Activated CD8-positive, alpha-beta T cell treated with anti-CD3 and anti-CD28 coated beads for 36 hours (primary cell): ENCODE measurements at regions not wholly inside any gene's neighbourhood (a gene's known extent, or its start where the extent isn't known, plus 50 kb on each side); places are given as distances from the start of the nearest gene placed in this dataset.

Experiments
- ATAC-seq: fragments of 200-7000 bp; cut with Tn5 transposase; one replicate; pipeline ENCODE4 v1.10.0; 2021; ENCODE audit warnings: mild to moderate bottlenecking, moderate library complexity
- CTCF ChIA-PET: fragments of 350-600 bp; sonication (Branson Sonifier 250); formaldehyde crosslinking; loops from one replicate; lab custom pipeline; 2021; ENCODE audit warnings: antibody characterized with exemption; lab: Charles Lee
- POLR2A ChIA-PET: fragments of 350-600 bp; sonication (Branson Sonifier 250); formaldehyde crosslinking; loops from one replicate; lab custom pipeline; 2021; ENCODE audit warnings: antibody characterized with exemption; lab: Charles Lee
- DNase-seq: peaks from one replicate; pipeline ENCODE4 v3.0.0-alpha.2; 2020
- H3K27ac Mint-ChIP-seq: one replicate; pipeline ENCODE4 v1.8.0; 2021; ENCODE audit warnings: mild to moderate bottlenecking, mixed read lengths
- H3K27me3 Mint-ChIP-seq: one replicate; pipeline ENCODE4 v1.8.0; 2021; ENCODE audit warnings: mixed read lengths
- H3K36me3 Mint-ChIP-seq: one replicate; pipeline ENCODE4 v1.8.0; 2021; ENCODE audit warnings: low read depth, mixed read lengths
- H3K4me1 Mint-ChIP-seq: one replicate; pipeline ENCODE4 v1.8.0; 2021; ENCODE audit warnings: low read depth, mixed read lengths
- H3K4me3 Mint-ChIP-seq: one replicate; pipeline ENCODE4 v1.8.0; 2021; ENCODE audit warnings: mild to moderate bottlenecking, moderate library complexity, mixed read lengths
- H3K9me3 Mint-ChIP-seq: one replicate; pipeline ENCODE4 v1.8.0; 2021; ENCODE audit warnings: mixed read lengths
- CTCF ChIP-seq: fragments of 200-600 bp; IDR thresholded peaks from one replicate; pipeline ENCODE4 v1.8.0; 2022; ENCODE audit warnings: antibody characterized with exemption, mild to moderate bottlenecking
- intact Hi-C: fragments of 100-400 bp; cut with micrococcal nuclease; formaldehyde crosslinking; loops from one replicate; pipeline ENCODE4 v1.10.0; 2022

DNA sequence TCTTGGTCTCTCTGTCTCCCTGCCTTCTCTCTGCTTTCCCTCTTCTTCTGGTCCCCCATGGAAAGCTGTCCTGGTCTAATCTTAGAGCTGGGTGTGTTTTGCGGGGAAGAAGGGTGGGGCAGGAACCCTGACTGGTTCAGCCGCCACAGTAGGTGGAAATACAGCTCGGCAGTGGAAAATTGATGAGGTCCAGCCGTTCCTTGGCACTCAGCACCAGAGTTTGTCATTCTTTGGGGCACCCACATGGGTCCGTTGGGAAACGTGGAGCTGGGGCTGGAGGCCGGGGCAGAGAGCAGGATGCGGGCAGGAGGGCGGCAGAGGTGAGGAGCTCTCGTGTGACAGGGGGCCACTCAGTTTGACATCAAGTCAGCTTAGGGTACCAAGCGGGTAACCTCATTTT is 364.2 kb upstream of the AMELY start:
- TF ChIP-seq CTCF = no peak
- Mint-ChIP-seq H3K4me1 (peaks cover 36% of the 10 kb centered on the region), H3K4me3 (peak overlapping the region; percentile 94), H3K27me3 (no peaks in the 10 kb centered on the region), H3K36me3 (peaks cover 23% of the 10 kb centered on the region), H3K9me3 (no peaks in the 10 kb centered on the region), H3K27ac (peak overlapping the region; percentile 92)
- ATAC-seq = no peak
- ChIA-PET CTCF (no interaction called here), POLR2A (interaction anchor here (0.9 to 1.7 kb wide), 2 partner anchors 8 to 13 kb away, joined by 3 to 8 read pairs; no protein-coding TSS in a partner anchor)
- intact Hi-C loops = loop anchor here (10.0 kb wide), 1 partner anchor 49 kb away; no protein-coding TSS in a partner anchor
- DNase-seq = peak; percentile 16

- peak overlapping the region; percentile 92 for H3K27ac Mint-ChIP-seq
- H3K9me3 Mint-ChIP-seq = no peaks in the 10 kb centered on the region
- no peak for ATAC-seq
- ChIA-PET CTCF (no interaction called here), POLR2A (interaction anchor here (1.1 to 1.7 kb wide), 2 partner anchors 9 to 15 kb away, joined by 3 to 8 read pairs; no protein-coding TSS in a partner anchor)
- peak; percentile 24 for DNase-seq
- peaks cover 30% of the 10 kb centered on the region for H3K4me1 Mint-ChIP-seq
- H3K4me3 Mint-ChIP-seq = peak overlapping the region; percentile 94
- no peaks in the 10 kb centered on the region for H3K27me3 Mint-ChIP-seq
- no peak for TF ChIP-seq CTCF
- H3K36me3 Mint-ChIP-seq = peaks cover 23% of the 10 kb centered on the region
- intact Hi-C loops = loop anchor here (10.0 kb wide), 1 partner anchor 50 kb away; no protein-coding TSS in a partner anchor
Observed at GRCh38 chrY:7275014-7275413, 363.5 kb upstream of the AMELY start.

DNA sequence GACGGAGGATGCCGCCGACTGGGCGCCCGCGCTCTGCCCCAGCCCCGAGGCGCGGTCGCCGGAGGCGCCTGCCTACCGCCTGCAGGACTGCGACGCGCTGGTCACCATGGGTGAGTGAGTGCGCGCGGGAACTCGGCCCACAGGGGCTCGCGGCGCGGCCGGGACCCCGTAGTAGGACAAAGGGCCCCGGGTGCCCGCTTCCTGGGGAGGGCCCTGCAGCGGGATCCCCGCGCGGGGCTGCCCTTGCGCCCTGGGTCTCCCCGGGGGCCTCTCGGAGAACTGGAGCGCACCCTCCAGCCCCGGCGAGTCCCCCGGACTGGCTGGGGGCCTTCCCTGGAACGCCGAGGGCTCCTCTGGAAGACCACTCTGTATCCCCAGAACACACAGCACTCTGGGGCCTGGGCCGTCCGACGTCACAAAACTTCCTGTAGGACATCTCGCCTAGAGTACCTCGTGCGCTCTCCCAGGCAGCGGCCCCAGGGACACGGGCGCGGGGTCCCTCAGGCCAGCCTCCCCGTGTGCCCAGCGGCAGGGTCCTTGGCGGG is 362.9 kb upstream of the AMELY start:
- no peaks in the 10 kb centered on the region for H3K9me3 Mint-ChIP-seq
- peaks cover 21% of the 10 kb centered on the region for H3K36me3 Mint-ChIP-seq
- peak; percentile 14 for DNase-seq
- H3K27ac Mint-ChIP-seq = peak overlapping the region; percentile 92
- ATAC-seq = peak; percentile 2
- intact Hi-C loops = loop anchor here (10.0 kb wide), 1 partner anchor 50 kb away; no protein-coding TSS in a partner anchor
- POLR2A ChIA-PET = interaction anchor here (1.1 to 1.7 kb wide), 3 partner anchors 10 to 22 kb away, joined by 3 to 8 read pairs (median 3); no protein-coding TSS in a partner anchor
- CTCF ChIA-PET = no interaction called here
- H3K4me1 Mint-ChIP-seq = peaks cover 25% of the 10 kb centered on the region
- H3K4me3 Mint-ChIP-seq = peak overlapping the region; percentile 94
- H3K27me3 Mint-ChIP-seq = no peaks in the 10 kb centered on the region
- TF ChIP-seq CTCF = no peak

GRCh38 chrY:7273587-7274203 is 362.1 kb upstream of the AMELY start:
- POLR2A ChIA-PET = interaction anchor here (0.7 to 2.2 kb wide), 5 partner anchors 9 to 22 kb away, joined by 3 to 5 read pairs (median 3); no protein-coding TSS in a partner anchor
- Mint-ChIP-seq H3K27ac (peak overlapping the region; percentile 97), H3K27me3 (no peaks in the 10 kb centered on the region), H3K4me1 (peaks cover 19% of the 10 kb centered on the region), H3K4me3 (peak overlapping the region; percentile 91), H3K9me3 (no peaks in the 10 kb centered on the region), H3K36me3 (peaks cover 20% of the 10 kb centered on the region)
- CTCF ChIA-PET = interaction anchor here (0.6 to 2.0 kb wide), 4 partner anchors 10 to 29 kb away, joined by 3 to 5 read pairs (median 4); no protein-coding TSS in a partner anchor
- intact Hi-C loops = loop anchor here (10.0 kb wide), 1 partner anchor 51 kb away; no protein-coding TSS in a partner anchor
- peak; percentile 89 for DNase-seq
- peak; percentile 88 for ATAC-seq
- TF ChIP-seq CTCF = no peak
